Fibroblast of lung (primary cell): ENCODE measurements at regions not wholly inside any gene's neighbourhood (a gene's known extent, or its start where the extent isn't known, plus 50 kb on each side); places are given as distances from the start of the nearest gene placed in this dataset.

Source experiments
- DNase-seq, 2 donors: peaks; one replicate each; pipeline versions ENCODE4 v3.0.0 to v3.0.0-alpha.2; 2010; ENCODE audit warnings: low read depth in 2 of 2
- H2AFZ ChIP-seq: 2 replicates; pipeline ENCODE4 v1.5.1; 2012; ENCODE audit warnings: low read length, control low read depth, inconsistent platforms
- H3K27ac ChIP-seq: 2 replicates; pipeline ENCODE4 v1.5.1; 2011; ENCODE audit warnings: low read length, control low read depth; ENCODE audit not compliant: insufficient read depth
- H3K27me3 ChIP-seq: 2 replicates; pipeline ENCODE4 v1.5.1; 2011; ENCODE audit warnings: mild to moderate bottlenecking, low read length; ENCODE audit not compliant: control insufficient read depth, insufficient read depth
- H3K36me3 ChIP-seq: 2 replicates; pipeline ENCODE4 v1.5.1; 2011; ENCODE audit warnings: low read length; ENCODE audit not compliant: control insufficient read depth, insufficient read depth
- H3K4me1 ChIP-seq: 2 replicates; pipeline ENCODE4 v1.5.1; 2011; ENCODE audit warnings: low read length; ENCODE audit not compliant: control insufficient read depth, insufficient read depth; ENCODE audit errors: extremely low read depth
- H3K4me2 ChIP-seq: 2 replicates; pipeline ENCODE4 v1.5.1; 2011; ENCODE audit warnings: low read length, control low read depth; ENCODE audit not compliant: insufficient read depth; ENCODE audit errors: extremely low read depth
- H3K4me3 ChIP-seq, 4 experiments: fragments of 200-600 bp in 1 of 4; sonication (generic) in 1 of 4; replicated peaks in 1 of 4; 2 replicates each; pipeline ENCODE4 v1.5.1; 2011 to 2016; ENCODE audit warnings: low read length in 4 of 4, low read depth in 3 of 4, mild to moderate bottlenecking in 3 of 4, control low read depth in 2 of 4, inconsistent platforms in 1 of 4, mixed read lengths in 1 of 4; ENCODE audit not compliant: insufficient read depth in 1 of 4; ENCODE audit errors: control extremely low read depth in 1 of 4
- H3K79me2 ChIP-seq: 2 replicates; pipeline ENCODE4 v1.5.1; 2012; ENCODE audit warnings: mild to moderate bottlenecking, low read length, inconsistent platforms; ENCODE audit not compliant: control insufficient read depth, insufficient read depth
- H3K9ac ChIP-seq: 2 replicates; pipeline ENCODE4 v1.5.1; 2011; ENCODE audit warnings: mild to moderate bottlenecking, low read length, control low read depth; ENCODE audit not compliant: insufficient read depth
- H3K9me3 ChIP-seq: 2 replicates; pipeline ENCODE4 v1.5.1; 2012; ENCODE audit warnings: low read depth, low read length; ENCODE audit not compliant: control insufficient read depth, insufficient read depth
- H4K20me1 ChIP-seq: 2 replicates; pipeline ENCODE4 v1.5.1; 2011; ENCODE audit warnings: low read length; ENCODE audit not compliant: control insufficient read depth, insufficient read depth; ENCODE audit errors: extremely low read depth
- CTCF ChIP-seq, 2 donors: IDR thresholded peaks in 1 of 2; conservative IDR thresholded peaks in 1 of 2; 1 replicate in 1 of 2; 2 replicates in 1 of 2; pipeline ENCODE4 v1.5.1; 2011 to 2012; ENCODE audit warnings: low read length in 2 of 2, control low read depth in 1 of 2, inconsistent platforms in 1 of 2, low read depth in 1 of 2, mild to moderate bottlenecking in 1 of 2
- EZH2 ChIP-seq: IDR thresholded peaks from 2 replicates; pipeline ENCODE4 v1.5.1; 2012; ENCODE audit warnings: low read length, control low read depth, mild to moderate bottlenecking; ENCODE audit errors: missing control alignments

GRCh38 chr21:16504281-16504680 lies 774.5 kb downstream of the USP25 start:
- Histone ChIP-seq H3K4me1 (no peaks in the 10 kb centered on the region), H3K79me2 (no peaks in the 10 kb centered on the region), H3K27me3 (no peaks in the 10 kb centered on the region), H4K20me1 (no peaks in the 10 kb centered on the region), H3K9me3 (no peaks in the 10 kb centered on the region), H3K36me3 (no peaks in the 10 kb centered on the region), H3K4me3 (no peak overlapping the region), H3K27ac (no peak overlapping the region), H3K9ac (no peak overlapping the region), H3K4me2 (no peak overlapping the region), H2AFZ (no peak overlapping the region)
- DNase-seq = peak in 1 of 2 donors; percentile 40
- TF ChIP-seq CTCF (conservative IDR thresholded peaks at IDR 0.05 in 1 of 2, IDR thresholded peaks at IDR 0.05 in 1 of 2; ENCODE audit: low read depth in 1 of 2, low read length in 2 of 2) (no peak), EZH2 (no peak)

GRCh38 chr21:16504766-16505165 lies 775.0 kb downstream of the USP25 start:
- no peak overlapping the region for H3K4me3 ChIP-seq
- H3K79me2 ChIP-seq = no peaks in the 10 kb centered on the region
- no peak overlapping the region for H2AFZ ChIP-seq
- no peak overlapping the region for H3K27ac ChIP-seq
- no peaks in the 10 kb centered on the region for H4K20me1 ChIP-seq
- H3K9ac ChIP-seq = no peak overlapping the region
- H3K27me3 ChIP-seq = no peaks in the 10 kb centered on the region
- DNase-seq = no peak
- H3K4me1 ChIP-seq = no peaks in the 10 kb centered on the region
- TF ChIP-seq CTCF (conservative IDR thresholded peaks at IDR 0.05 in 1 of 2, IDR thresholded peaks at IDR 0.05 in 1 of 2; ENCODE audit: low read depth in 1 of 2, low read length in 2 of 2) (no peak), EZH2 (no peak)
- H3K36me3 ChIP-seq = no peaks in the 10 kb centered on the region
- no peaks in the 10 kb centered on the region for H3K9me3 ChIP-seq
- no peak overlapping the region for H3K4me2 ChIP-seq

GRCh38 chr21:16509476-16509875 lies 779.7 kb downstream of the USP25 start:
- no peaks in the 10 kb centered on the region for H3K79me2 ChIP-seq
- peak; percentile 36 to 92 for DNase-seq
- H3K27me3 ChIP-seq = no peaks in the 10 kb centered on the region
- H3K36me3 ChIP-seq = no peaks in the 10 kb centered on the region
- H2AFZ ChIP-seq = no peak overlapping the region
- H3K4me3 ChIP-seq = no peak overlapping the region
- no peak overlapping the region for H3K27ac ChIP-seq
- H3K9ac ChIP-seq = no peak overlapping the region
- TF ChIP-seq CTCF (conservative IDR thresholded peaks at IDR 0.05 in 1 of 2, IDR thresholded peaks at IDR 0.05 in 1 of 2; ENCODE audit: low read depth in 1 of 2, low read length in 2 of 2) = no peak
- TF ChIP-seq EZH2 = no peak
- peak overlapping the region; percentile 36 for H3K4me2 ChIP-seq
- no peaks in the 10 kb centered on the region for H4K20me1 ChIP-seq
- H3K9me3 ChIP-seq = no peaks in the 10 kb centered on the region
- H3K4me1 ChIP-seq = no peaks in the 10 kb centered on the region
